MCF 10A (cell line): ENCODE measurements at regions not wholly inside any gene's neighbourhood (a gene's known extent, or its start where the extent isn't known, plus 50 kb on each side); places are given as distances from the start of the nearest gene placed in this dataset.

Experiments
- BruUV-seq: library from RNA; stranded (reverse); fragments of 400-500 nt; replicated peaks from 2 replicates; lab custom pipeline; 2021; lab: Mats Ljungman, UMichigan
- CTCF ChIA-PET: fragments of 300-600 bp; sonication (Branson Sonifier 250); formaldehyde crosslinking; extraction: SDS; loops from one replicate; lab custom pipeline; 2021; ENCODE audit warnings: antibody characterized with exemption, inconsistent platforms; lab: Yijun Ruan, JAX
- POLR2A ChIA-PET: fragments of 300-600, 350-650 bp; sonication (Branson Sonifier 250); formaldehyde crosslinking; extraction: SDS; loops from one replicate; lab custom pipeline; 2020; ENCODE audit warnings: antibody characterized with exemption, inconsistent platforms; lab: Yijun Ruan, JAX
- DNase-seq: peaks from one replicate; pipeline ENCODE4 v3.0.0-alpha.2; 2018; ENCODE audit not compliant: unreplicated experiment
- H3K27ac Mint-ChIP-seq: one replicate; pipeline ENCODE4 v1.8.0; 2022; ENCODE audit warnings: mild to moderate bottlenecking, low read depth, mixed read lengths; ENCODE audit not compliant: unreplicated experiment
- H3K27me3 Mint-ChIP-seq: one replicate; pipeline ENCODE4 v1.8.0; 2022; ENCODE audit warnings: mixed read lengths; ENCODE audit not compliant: insufficient read depth, unreplicated experiment
- H3K36me3 Mint-ChIP-seq: one replicate; pipeline ENCODE4 v1.8.0; 2022; ENCODE audit warnings: mild to moderate bottlenecking, moderate library complexity, mixed read lengths; ENCODE audit not compliant: insufficient read depth, unreplicated experiment
- H3K4me1 Mint-ChIP-seq: one replicate; pipeline ENCODE4 v1.8.0; 2022; ENCODE audit warnings: mixed read lengths; ENCODE audit not compliant: insufficient read depth, unreplicated experiment
- H3K4me3 Mint-ChIP-seq: one replicate; pipeline ENCODE4 v1.8.0; 2022; ENCODE audit warnings: mild to moderate bottlenecking, moderate library complexity, mixed read lengths; ENCODE audit not compliant: unreplicated experiment
- H3K9me3 Mint-ChIP-seq: one replicate; pipeline ENCODE4 v1.8.0; 2022; ENCODE audit warnings: mixed read lengths; ENCODE audit not compliant: unreplicated experiment
- CTCF ChIP-seq: fragments of 200-600 bp; IDR thresholded peaks from one replicate; pipeline ENCODE4 v1.8.0; 2022; ENCODE audit warnings: antibody characterized with exemption, mild to moderate bottlenecking; ENCODE audit not compliant: unreplicated experiment
- intact Hi-C: fragments of 100-400 bp; cut with micrococcal nuclease; formaldehyde crosslinking; loops from 2 replicates; pipeline ENCODE4 v1.14.1; 2022

- no TSS peak for BruUV-seq
- intact Hi-C loops = loop anchor here (1.0 to 10.0 kb wide), 8 partner anchors 140 to 895 kb away; no protein-coding TSS in a partner anchor
- Mint-ChIP-seq H3K36me3 (no peaks in the 10 kb centered on the region), H3K27ac (no peak overlapping the region), H3K9me3 (no peaks in the 10 kb centered on the region), H3K4me1 (peaks cover 22% of the 10 kb centered on the region), H3K4me3 (no peak overlapping the region), H3K27me3 (no peaks in the 10 kb centered on the region)
- TF ChIP-seq CTCF = peak; percentile 86
- DNase-seq = peak; percentile 66
- CTCF ChIA-PET = interaction anchor here (0.5 to 2.0 kb wide), 17 partner anchors 24 to 1070 kb away, joined by 3 to 15 read pairs (median 3); no protein-coding TSS in a partner anchor
- POLR2A ChIA-PET = interaction anchor here (0.6 to 1.2 kb wide), 2 partner anchors 9 to 539 kb away, joined by 3 read pairs; no protein-coding TSS in a partner anchor
Observed at GRCh38 chr6:84428300-84428907, 201.0 kb upstream of the CEP162 start.

- Mint-ChIP-seq H3K4me1 (peaks cover 7% of the 10 kb centered on the region), H3K36me3 (no peaks in the 10 kb centered on the region), H3K4me3 (no peak overlapping the region), H3K27ac (no peak overlapping the region), H3K27me3 (no peaks in the 10 kb centered on the region), H3K9me3 (no peaks in the 10 kb centered on the region)
- POLR2A ChIA-PET = interaction anchor here (1.2 kb wide), 1 partner anchor 142 kb away, joined by 3 read pairs; no protein-coding TSS in a partner anchor
- intact Hi-C loops = loop anchor here (5.0 to 10.0 kb wide), 3 partner anchors 289 to 469 kb away; no protein-coding TSS in a partner anchor
- no TSS peak for BruUV-seq
- CTCF ChIA-PET = interaction anchor here (0.5 to 3.3 kb wide), 7 partner anchors 8 to 899 kb away, joined by 3 to 20 read pairs (median 4); no protein-coding TSS in a partner anchor
- DNase-seq = no peak
- TF ChIP-seq CTCF = no peak
Observed at GRCh38 chr6:84425971-84426705, 198.7 kb upstream of the CEP162 start.

DNA sequence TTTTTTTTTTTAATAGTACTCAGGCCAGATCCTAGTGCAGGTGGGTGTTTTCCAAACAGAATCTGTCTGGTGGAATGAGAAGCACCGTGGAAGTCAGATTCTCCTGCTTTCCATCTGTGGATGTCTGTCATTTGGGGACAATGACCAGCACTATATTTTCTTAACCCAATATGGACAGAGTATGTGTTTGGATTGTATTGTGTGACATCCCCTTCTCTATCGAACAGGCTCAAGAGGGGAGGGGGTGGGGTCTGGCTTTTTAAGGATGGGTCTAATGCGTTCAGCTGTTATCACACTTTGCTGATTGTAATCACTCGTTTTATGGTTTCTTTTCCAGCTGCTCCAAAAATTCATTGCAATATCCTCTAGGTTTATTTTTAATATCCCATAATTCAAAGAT is 197.5 kb upstream of the CEP162 start:
- ChIA-PET CTCF (interaction anchor here (0.6 to 3.3 kb wide), 4 partner anchors 15 to 898 kb away, joined by 3 to 20 read pairs (median 4); no protein-coding TSS in a partner anchor), POLR2A (interaction anchor here (0.7 kb wide), 1 partner anchor 18 kb away, joined by 3 read pairs; no protein-coding TSS in a partner anchor)
- H3K27me3 Mint-ChIP-seq = no peaks in the 10 kb centered on the region
- TF ChIP-seq CTCF = no peak
- H3K27ac Mint-ChIP-seq = no peak overlapping the region
- peaks cover 7% of the 10 kb centered on the region for H3K4me1 Mint-ChIP-seq
- intact Hi-C loops = loop anchor here (5.0 to 10.0 kb wide), 3 partner anchors 290 to 470 kb away; no protein-coding TSS in a partner anchor
- DNase-seq = no peak
- H3K4me3 Mint-ChIP-seq = no peak overlapping the region
- H3K36me3 Mint-ChIP-seq = no peaks in the 10 kb centered on the region
- BruUV-seq = no TSS peak
- H3K9me3 Mint-ChIP-seq = no peaks in the 10 kb centered on the region
